ENCODE measurements at regions not wholly inside any gene's neighbourhood (a gene's known extent, or its start where the extent isn't known, plus 50 kb on each side); places are given as distances from the start of the nearest gene placed in this dataset.

DNA sequence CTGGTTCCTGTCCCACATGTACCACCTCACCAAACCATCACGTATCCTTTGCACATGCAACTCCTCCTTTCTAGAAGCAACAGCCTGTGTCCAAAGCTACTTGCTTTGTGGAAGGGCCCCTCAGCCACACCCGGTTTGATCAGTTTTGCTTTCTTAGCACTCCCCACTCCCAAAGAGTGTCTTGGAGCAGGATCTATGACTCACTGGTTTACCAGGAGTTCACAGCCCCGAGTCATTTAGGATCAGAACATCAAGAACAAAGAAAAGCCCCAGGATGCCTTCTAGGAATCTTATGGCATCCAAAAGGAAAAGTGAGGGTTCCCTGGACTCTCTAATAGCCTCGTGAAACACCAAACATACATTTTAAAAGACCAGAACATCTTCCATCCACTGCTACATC, 50.7 kb upstream of the IGF1R start:
- no peak overlapping the region for H3K4me3 ChIP-seq (ENCODE audit: low read depth, low read length)
- DNase-seq (ENCODE audit: low read depth) = no peak
- in situ Hi-C loops (cut with HindIII; ENCODE audit: low sequenced_read_pairs) = no loop called here
- TF ChIP-seq, protein P1, sequence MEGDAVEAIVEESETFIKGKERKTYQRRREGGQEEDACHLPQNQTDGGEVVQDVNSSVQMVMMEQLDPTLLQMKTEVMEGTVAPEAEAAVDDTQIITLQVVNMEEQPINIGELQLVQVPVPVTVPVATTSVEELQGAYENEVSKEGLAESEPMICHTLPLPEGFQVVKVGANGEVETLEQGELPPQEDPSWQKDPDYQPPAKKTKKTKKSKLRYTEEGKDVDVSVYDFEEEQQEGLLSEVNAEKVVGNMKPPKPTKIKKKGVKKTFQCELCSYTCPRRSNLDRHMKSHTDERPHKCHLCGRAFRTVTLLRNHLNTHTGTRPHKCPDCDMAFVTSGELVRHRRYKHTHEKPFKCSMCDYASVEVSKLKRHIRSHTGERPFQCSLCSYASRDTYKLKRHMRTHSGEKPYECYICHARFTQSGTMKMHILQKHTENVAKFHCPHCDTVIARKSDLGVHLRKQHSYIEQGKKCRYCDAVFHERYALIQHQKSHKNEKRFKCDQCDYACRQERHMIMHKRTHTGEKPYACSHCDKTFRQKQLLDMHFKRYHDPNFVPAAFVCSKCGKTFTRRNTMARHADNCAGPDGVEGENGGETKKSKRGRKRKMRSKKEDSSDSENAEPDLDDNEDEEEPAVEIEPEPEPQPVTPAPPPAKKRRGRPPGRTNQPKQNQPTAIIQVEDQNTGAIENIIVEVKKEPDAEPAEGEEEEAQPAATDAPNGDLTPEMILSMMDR (IDR thresholded peaks at IDR 0.05; ENCODE audit: low read depth, low read length, missing control alignments) = no peak
